ENCODE measurements at regions not wholly inside any gene's neighbourhood (a gene's known extent, or its start where the extent isn't known, plus 50 kb on each side); places are given as distances from the start of the nearest gene placed in this dataset.

GRCh38 chr1:38454236-38454635 lies 405.3 kb downstream of the RRAGC start:
- no peak for DNase-seq

- no peak for DNase-seq
Measured at GRCh38 chr1:38452246-38452645, 405.7 kb upstream of the POU3F1 start.

GRCh38 chr1:38451541-38451993 lies 405.0 kb upstream of the POU3F1 start:
- DNase-seq: no peak

GRCh38 chr1:38448893-38449292 lies 402.3 kb upstream of the POU3F1 start:
- no peak for DNase-seq

- no peak for DNase-seq
Measured at GRCh38 chr1:38446936-38447335, 400.3 kb upstream of the POU3F1 start.

- no peak for DNase-seq
Measured at GRCh38 chr1:38444770-38445442, 398.3 kb upstream of the POU3F1 start.

GRCh38 chr1:38444311-38444710 lies 397.7 kb upstream of the POU3F1 start:
- DNase-seq: no peak

- DNase-seq: no peak
Measured at GRCh38 chr1:38440402-38440801, 393.8 kb upstream of the POU3F1 start.

- no peak for DNase-seq
Measured at GRCh38 chr1:38436749-38437148, 390.2 kb upstream of the POU3F1 start.

- no peak for DNase-seq
Measured at GRCh38 chr1:38436006-38436405, 389.4 kb upstream of the POU3F1 start.

- DNase-seq: no peak
Measured at GRCh38 chr1:38433084-38433722, 386.6 kb upstream of the POU3F1 start.

- no peak for DNase-seq
Measured at GRCh38 chr1:38431535-38432376, 385.2 kb upstream of the POU3F1 start.

- DNase-seq: no peak
Measured at GRCh38 chr1:38430949-38431348, 384.4 kb upstream of the POU3F1 start.

- no peak for DNase-seq
Measured at GRCh38 chr1:38424677-38425076, 378.1 kb upstream of the POU3F1 start.

GRCh38 chr1:38420666-38421065 lies 374.1 kb upstream of the POU3F1 start:
- no peak for DNase-seq

GRCh38 chr1:38418195-38419030 lies 371.8 kb upstream of the POU3F1 start:
- DNase-seq: no peak

- no peak for DNase-seq
Measured at GRCh38 chr1:38403667-38404066, 357.1 kb upstream of the POU3F1 start.

GRCh38 chr1:38402230-38402815 lies 355.7 kb upstream of the POU3F1 start:
- no peak for DNase-seq

- DNase-seq: no peak
Measured at GRCh38 chr1:38396606-38397005, 350.0 kb upstream of the POU3F1 start.

- no peak for DNase-seq
Measured at GRCh38 chr1:38394303-38394702, 347.7 kb upstream of the POU3F1 start.

- no peak for DNase-seq
Measured at GRCh38 chr1:38392861-38393260, 346.3 kb upstream of the POU3F1 start.

- DNase-seq: no peak
Measured at GRCh38 chr1:38381256-38381655, 334.7 kb upstream of the POU3F1 start.

GRCh38 chr1:38376577-38376976 lies 330.0 kb upstream of the POU3F1 start:
- no peak for DNase-seq
